Activated CD8-positive, alpha-beta T cell treated with anti-CD3 and anti-CD28 coated beads for 36 hours (primary cell): ENCODE measurements at regions not wholly inside any gene's neighbourhood (a gene's known extent, or its start where the extent isn't known, plus 50 kb on each side); places are given as distances from the start of the nearest gene placed in this dataset.

Source experiments
- ATAC-seq: fragments of 200-7000 bp; cut with Tn5 transposase; one replicate; pipeline ENCODE4 v1.10.0; 2021; ENCODE audit warnings: mild to moderate bottlenecking, moderate library complexity
- CTCF ChIA-PET: fragments of 350-600 bp; sonication (Branson Sonifier 250); formaldehyde crosslinking; loops from one replicate; lab custom pipeline; 2021; ENCODE audit warnings: antibody characterized with exemption; lab: Charles Lee
- POLR2A ChIA-PET: fragments of 350-600 bp; sonication (Branson Sonifier 250); formaldehyde crosslinking; loops from one replicate; lab custom pipeline; 2021; ENCODE audit warnings: antibody characterized with exemption; lab: Charles Lee
- DNase-seq: peaks from one replicate; pipeline ENCODE4 v3.0.0-alpha.2; 2020
- H3K27ac Mint-ChIP-seq: one replicate; pipeline ENCODE4 v1.8.0; 2021; ENCODE audit warnings: mild to moderate bottlenecking, mixed read lengths
- H3K27me3 Mint-ChIP-seq: one replicate; pipeline ENCODE4 v1.8.0; 2021; ENCODE audit warnings: mixed read lengths
- H3K36me3 Mint-ChIP-seq: one replicate; pipeline ENCODE4 v1.8.0; 2021; ENCODE audit warnings: low read depth, mixed read lengths
- H3K4me1 Mint-ChIP-seq: one replicate; pipeline ENCODE4 v1.8.0; 2021; ENCODE audit warnings: low read depth, mixed read lengths
- H3K4me3 Mint-ChIP-seq: one replicate; pipeline ENCODE4 v1.8.0; 2021; ENCODE audit warnings: mild to moderate bottlenecking, moderate library complexity, mixed read lengths
- H3K9me3 Mint-ChIP-seq: one replicate; pipeline ENCODE4 v1.8.0; 2021; ENCODE audit warnings: mixed read lengths
- CTCF ChIP-seq: fragments of 200-600 bp; IDR thresholded peaks from one replicate; pipeline ENCODE4 v1.8.0; 2022; ENCODE audit warnings: antibody characterized with exemption, mild to moderate bottlenecking
- intact Hi-C: fragments of 100-400 bp; cut with micrococcal nuclease; formaldehyde crosslinking; loops from one replicate; pipeline ENCODE4 v1.10.0; 2022

- DNase-seq: no peak
- H3K4me3 Mint-ChIP-seq: no peak overlapping the region
Measured at GRCh38 chr2:525611-526010, 151.6 kb downstream of the TMEM18 start.

DNA sequence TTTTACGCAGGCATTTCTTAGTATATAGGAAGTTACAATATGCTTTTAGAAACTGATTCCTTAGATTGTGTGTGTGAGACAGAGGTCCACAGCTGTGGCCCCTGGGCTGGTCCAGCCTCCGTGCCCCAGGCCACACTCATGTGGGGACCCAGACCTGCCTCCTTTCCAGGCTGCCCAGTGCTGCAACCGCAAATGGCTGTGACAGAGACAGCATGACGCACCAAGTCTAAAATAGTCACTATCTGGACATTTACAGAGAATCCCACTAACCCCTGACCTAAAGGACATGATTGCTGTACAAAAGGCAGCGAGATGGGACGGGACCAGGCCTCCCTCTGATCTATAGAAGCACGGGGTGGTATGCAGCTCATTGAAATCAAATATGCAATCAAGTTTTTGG, 152.2 kb downstream of the TMEM18 start:
- Mint-ChIP-seq H3K4me3 (no peak overlapping the region), H3K4me1 (peaks cover 2% of the 10 kb centered on the region), H3K36me3 (no peaks in the 10 kb centered on the region), H3K27ac (no peak overlapping the region), H3K9me3 (no peaks in the 10 kb centered on the region), H3K27me3 (peaks cover 3% of the 10 kb centered on the region)
- no peak for DNase-seq
- no peak for TF ChIP-seq CTCF
- ChIA-PET POLR2A (no interaction called here), CTCF (interaction anchor here (1.5 kb wide), 1 partner anchor 113 kb away, joined by 6 read pairs; no protein-coding TSS in a partner anchor)
- ATAC-seq: no peak
- intact Hi-C loops: loop anchor here (5.0 kb wide), 1 partner anchor 112 kb away; no protein-coding TSS in a partner anchor

More at GRCh38 chr2:525611-526010, 151.6 kb downstream of the TMEM18 start:
- no peak overlapping the region for H3K27ac Mint-ChIP-seq
- TF ChIP-seq CTCF: no peak
- H3K36me3 Mint-ChIP-seq: no peaks in the 10 kb centered on the region
- CTCF ChIA-PET: interaction anchor here (1.5 kb wide), 1 partner anchor 112 kb away, joined by 6 read pairs; no protein-coding TSS in a partner anchor
- peaks cover 2% of the 10 kb centered on the region for H3K4me1 Mint-ChIP-seq
- intact Hi-C loops: loop anchor here (5.0 kb wide), 1 partner anchor 112 kb away; no protein-coding TSS in a partner anchor
- H3K27me3 Mint-ChIP-seq: peaks cover 3% of the 10 kb centered on the region
- no peaks in the 10 kb centered on the region for H3K9me3 Mint-ChIP-seq
- ATAC-seq: no peak
- POLR2A ChIA-PET: no interaction called here

- H3K27ac Mint-ChIP-seq: no peak overlapping the region
- ATAC-seq (no peak), DNase-seq (no peak)
- peaks cover 1% of the 10 kb centered on the region for H3K27me3 Mint-ChIP-seq
- TF ChIP-seq CTCF: no peak
- peaks cover 2% of the 10 kb centered on the region for H3K4me1 Mint-ChIP-seq
- H3K4me3 Mint-ChIP-seq: no peak overlapping the region
- no peaks in the 10 kb centered on the region for H3K9me3 Mint-ChIP-seq
- POLR2A ChIA-PET: no interaction called here
- H3K36me3 Mint-ChIP-seq: no peaks in the 10 kb centered on the region
- CTCF ChIA-PET: interaction anchor here (1.5 kb wide), 1 partner anchor 114 kb away, joined by 6 read pairs; no protein-coding TSS in a partner anchor
- intact Hi-C loops: no loop called here
Measured at GRCh38 chr2:524442-524841, 152.8 kb downstream of the TMEM18 start.

DNA sequence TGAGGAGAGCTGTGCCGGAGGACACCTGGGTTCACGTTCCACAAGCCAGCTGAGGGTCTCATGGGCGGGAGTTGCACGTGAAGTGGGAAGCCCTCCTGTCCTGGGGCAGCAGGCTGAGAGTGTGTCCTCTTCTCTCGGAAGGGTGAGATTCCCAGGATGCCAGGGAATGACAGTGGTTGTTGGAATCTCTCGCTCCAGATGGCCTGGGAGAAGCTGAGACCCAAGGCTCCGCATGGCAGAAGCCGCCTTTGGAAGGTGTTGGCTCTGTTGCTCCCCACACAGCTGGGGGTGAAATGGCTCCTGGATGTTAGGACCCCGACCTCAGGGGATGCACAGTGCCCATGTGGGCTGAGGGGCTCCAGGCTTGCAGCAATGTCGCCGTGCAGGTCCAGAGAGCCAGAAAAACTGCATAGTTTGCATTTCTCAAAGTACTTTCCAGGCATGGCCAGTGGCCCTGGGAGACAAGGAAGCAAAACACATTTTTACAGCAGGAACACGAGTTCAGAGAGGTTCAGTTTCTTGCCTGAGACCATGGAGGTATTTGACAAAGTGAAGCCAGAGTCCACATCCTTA, 153.4 kb downstream of the TMEM18 start:
- Mint-ChIP-seq H3K4me1 (no peaks in the 10 kb centered on the region), H3K4me3 (no peak overlapping the region), H3K36me3 (no peaks in the 10 kb centered on the region), H3K9me3 (no peaks in the 10 kb centered on the region), H3K27me3 (peaks cover 1% of the 10 kb centered on the region), H3K27ac (no peak overlapping the region)
- POLR2A ChIA-PET: no interaction called here
- TF ChIP-seq CTCF: no peak
- CTCF ChIA-PET: no interaction called here
- intact Hi-C loops: no loop called here
- ATAC-seq (no peak), DNase-seq (no peak)

- no peak for DNase-seq
- intact Hi-C loops: no loop called here
- Mint-ChIP-seq H3K9me3 (no peaks in the 10 kb centered on the region), H3K27ac (no peak overlapping the region), H3K36me3 (no peaks in the 10 kb centered on the region), H3K4me3 (no peak overlapping the region), H3K4me1 (no peaks in the 10 kb centered on the region), H3K27me3 (peaks cover 1% of the 10 kb centered on the region)
- ChIA-PET CTCF (no interaction called here), POLR2A (no interaction called here)
- TF ChIP-seq CTCF: no peak
- no peak for ATAC-seq
Measured at GRCh38 chr2:522776-523175, 154.4 kb downstream of the TMEM18 start.
